Brain microvascular endothelial cell (primary cell): ENCODE measurements at regions not wholly inside any gene's neighbourhood (a gene's known extent, or its start where the extent isn't known, plus 50 kb on each side); places are given as distances from the start of the nearest gene placed in this dataset.

Experiments
- DNase-seq: peaks from one replicate; pipeline ENCODE4 v3.0.0-alpha.2; 2020
- H3K27ac ChIP-seq: fragments of 250-450 bp; sonication (Bioruptor Pico); 2 replicates; pipeline ENCODE4 v1.5.1; 2020; ENCODE audit warnings: mild to moderate bottlenecking, moderate library complexity
- H3K27me3 ChIP-seq: fragments of 250-450 bp; sonication (Bioruptor Pico); replicated peaks from 2 replicates; pipeline ENCODE4 v1.5.1; 2020; ENCODE audit warnings: mild to moderate bottlenecking
- H3K36me3 ChIP-seq: fragments of 250-450 bp; sonication (Bioruptor Pico); replicated peaks from 2 replicates; pipeline ENCODE4 v1.5.1; 2020; ENCODE audit warnings: mild to moderate bottlenecking
- H3K4me3 ChIP-seq: 2 replicates; pipeline ENCODE4 v1.5.1; 2011; ENCODE audit warnings: low read depth, mild to moderate bottlenecking, control low read depth, low read length, moderate library complexity
- in situ Hi-C: cut with HindIII; loops from 2 replicates; pipeline ENCODE4 v1.10.0; 2017; ENCODE audit warnings: low sequenced_read_pairs, low pct_ligation_motif_present
- TF ChIP-seq, protein P1 (sequence below): IDR thresholded peaks from 2 replicates; pipeline ENCODE4 v1.5.1; 2011; ENCODE audit warnings: low read depth, mild to moderate bottlenecking, moderate library complexity, low read length, control low read depth, inconsistent platforms; ENCODE audit errors: missing control alignments

DNA sequence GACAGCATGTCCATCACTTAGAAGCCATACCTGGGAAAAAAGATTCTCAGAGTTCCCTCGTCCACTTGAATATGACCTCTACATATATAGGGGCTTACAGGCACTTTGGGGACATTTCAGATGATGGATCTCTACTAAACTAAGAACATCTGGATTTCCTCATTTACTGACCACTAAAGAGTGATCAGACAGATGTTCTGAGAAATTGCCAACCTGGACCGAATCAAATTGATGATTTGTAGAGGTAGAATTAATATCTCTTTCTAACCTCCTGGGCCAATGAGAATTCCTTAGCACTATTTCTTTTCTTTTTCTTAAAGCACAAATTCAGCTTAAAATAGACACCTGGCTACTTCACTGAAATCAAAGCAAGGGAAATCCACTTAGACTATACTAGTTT is 422.7 kb downstream of the MTRR start:
- H3K4me3 ChIP-seq, result no peak overlapping the region
- TF ChIP-seq, protein P1, sequence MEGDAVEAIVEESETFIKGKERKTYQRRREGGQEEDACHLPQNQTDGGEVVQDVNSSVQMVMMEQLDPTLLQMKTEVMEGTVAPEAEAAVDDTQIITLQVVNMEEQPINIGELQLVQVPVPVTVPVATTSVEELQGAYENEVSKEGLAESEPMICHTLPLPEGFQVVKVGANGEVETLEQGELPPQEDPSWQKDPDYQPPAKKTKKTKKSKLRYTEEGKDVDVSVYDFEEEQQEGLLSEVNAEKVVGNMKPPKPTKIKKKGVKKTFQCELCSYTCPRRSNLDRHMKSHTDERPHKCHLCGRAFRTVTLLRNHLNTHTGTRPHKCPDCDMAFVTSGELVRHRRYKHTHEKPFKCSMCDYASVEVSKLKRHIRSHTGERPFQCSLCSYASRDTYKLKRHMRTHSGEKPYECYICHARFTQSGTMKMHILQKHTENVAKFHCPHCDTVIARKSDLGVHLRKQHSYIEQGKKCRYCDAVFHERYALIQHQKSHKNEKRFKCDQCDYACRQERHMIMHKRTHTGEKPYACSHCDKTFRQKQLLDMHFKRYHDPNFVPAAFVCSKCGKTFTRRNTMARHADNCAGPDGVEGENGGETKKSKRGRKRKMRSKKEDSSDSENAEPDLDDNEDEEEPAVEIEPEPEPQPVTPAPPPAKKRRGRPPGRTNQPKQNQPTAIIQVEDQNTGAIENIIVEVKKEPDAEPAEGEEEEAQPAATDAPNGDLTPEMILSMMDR, result no peak
- no peak overlapping the region for H3K27ac ChIP-seq
- no peaks in the 10 kb centered on the region for H3K36me3 ChIP-seq
- no peaks in the 10 kb centered on the region for H3K27me3 ChIP-seq
- in situ Hi-C loops, result no loop called here
- no peak for DNase-seq

DNA sequence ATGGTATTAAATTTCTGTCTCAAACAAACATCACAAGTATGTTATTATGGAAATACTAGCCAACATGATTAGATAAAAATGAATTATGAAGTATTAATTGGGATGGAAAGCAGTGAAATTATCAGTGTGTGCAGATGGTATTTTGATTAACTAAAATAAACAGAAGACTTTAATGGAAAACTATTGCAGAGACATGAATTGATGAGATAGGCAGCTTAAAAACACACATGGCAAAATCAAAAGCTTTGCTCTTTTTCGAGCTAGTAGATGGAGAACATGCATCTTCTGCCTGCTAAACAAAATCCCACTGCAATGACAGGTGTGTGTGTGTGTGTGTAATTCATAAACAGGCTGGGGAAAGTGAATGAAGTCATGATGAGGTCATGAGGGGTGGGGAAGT is 426.2 kb downstream of the MTRR start:
- Histone ChIP-seq H3K27me3 (no peaks in the 10 kb centered on the region), H3K4me3 (no peak overlapping the region), H3K36me3 (no peaks in the 10 kb centered on the region), H3K27ac (no peak overlapping the region)
- in situ Hi-C loops, result no loop called here
- TF ChIP-seq, protein P1, result no peak
- DNase-seq, result no peak

DNA sequence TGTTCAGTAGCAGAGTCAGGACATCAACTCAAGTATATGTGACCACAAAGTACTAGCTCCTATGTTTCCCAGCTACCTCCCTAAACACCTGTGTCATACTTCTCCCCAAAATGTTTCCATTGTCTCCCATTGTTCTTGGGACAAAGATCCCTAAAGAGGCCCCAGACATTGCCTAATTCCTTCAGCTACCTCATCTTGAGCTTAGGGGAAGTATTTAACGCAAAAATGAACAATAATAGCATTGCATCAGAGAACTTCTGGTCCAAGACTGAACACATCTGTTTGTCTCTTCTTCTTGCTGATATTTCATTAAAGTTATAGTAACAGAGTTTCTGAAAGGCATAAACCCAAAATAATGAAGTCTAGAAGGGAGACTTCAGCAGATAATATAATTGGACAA is 430.8 kb downstream of the MTRR start:
- in situ Hi-C loops, result no loop called here

DNA sequence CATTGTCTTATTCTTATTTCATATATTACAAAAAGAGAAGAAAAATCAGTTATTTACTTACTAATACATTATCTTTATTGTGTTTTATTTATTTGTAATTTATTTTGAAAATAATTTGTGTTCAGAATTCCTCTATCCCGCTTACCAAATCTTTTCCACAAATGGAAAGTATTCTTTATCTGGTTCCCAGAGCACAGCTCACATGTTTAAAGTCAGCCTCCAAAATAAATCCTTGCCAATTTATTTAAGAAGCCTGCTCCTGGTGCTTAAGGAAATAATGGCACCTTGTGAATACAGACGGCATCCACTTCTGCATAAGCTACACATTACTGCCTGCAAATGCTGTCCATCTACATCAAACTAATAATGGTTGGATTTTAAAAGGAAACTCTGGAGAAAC is 435.4 kb downstream of the MTRR start:
- no peak overlapping the region for H3K4me3 ChIP-seq
- no peak overlapping the region for H3K27ac ChIP-seq
- in situ Hi-C loops, result no loop called here
- no peak for DNase-seq
- H3K36me3 ChIP-seq, result no peaks in the 10 kb centered on the region
- no peaks in the 10 kb centered on the region for H3K27me3 ChIP-seq
- TF ChIP-seq, protein P1, result no peak

More for the DNA sequence above, 430.8 kb downstream of the MTRR start:
- TF ChIP-seq, protein P1, result no peak
- DNase-seq, result no peak
- no peaks in the 10 kb centered on the region for H3K27me3 ChIP-seq
- no peaks in the 10 kb centered on the region for H3K36me3 ChIP-seq
- H3K4me3 ChIP-seq, result no peak overlapping the region
- H3K27ac ChIP-seq, result no peak overlapping the region

DNA sequence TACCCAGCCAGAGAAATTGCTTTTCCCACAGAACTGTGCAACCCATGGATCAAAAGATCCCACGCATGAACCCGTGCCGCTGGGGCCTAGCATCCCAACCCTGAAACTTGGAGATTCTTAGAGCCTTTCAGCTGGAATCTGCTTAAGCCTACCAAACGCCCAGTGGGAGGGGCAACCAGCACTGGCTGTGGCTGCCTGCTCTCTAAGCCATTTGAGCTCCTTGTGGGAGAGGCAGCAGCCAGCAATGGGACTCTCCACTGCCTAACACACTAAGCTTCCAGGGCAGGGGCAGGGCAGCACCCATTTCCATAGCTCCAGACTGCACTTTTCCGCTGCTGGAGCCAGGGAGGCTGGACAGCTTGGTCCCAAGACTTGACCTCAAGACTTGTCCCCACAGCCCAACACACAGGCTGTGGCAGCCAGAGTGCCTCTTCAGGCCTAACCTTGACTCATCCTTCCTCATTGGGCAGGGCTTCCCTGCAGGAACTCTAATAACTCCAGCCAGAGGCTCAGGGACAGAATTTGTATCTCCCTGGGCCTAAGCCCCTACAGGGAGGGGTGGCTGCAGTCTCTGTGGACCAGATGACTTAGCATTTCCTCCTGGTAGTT is 437.4 kb downstream of the MTRR start:
- Histone ChIP-seq H3K4me3 (no peak overlapping the region), H3K27me3 (no peaks in the 10 kb centered on the region), H3K27ac (no peak overlapping the region), H3K36me3 (no peaks in the 10 kb centered on the region)
- TF ChIP-seq, protein P1, result no peak
- no peak for DNase-seq
- in situ Hi-C loops, result no loop called here

DNA sequence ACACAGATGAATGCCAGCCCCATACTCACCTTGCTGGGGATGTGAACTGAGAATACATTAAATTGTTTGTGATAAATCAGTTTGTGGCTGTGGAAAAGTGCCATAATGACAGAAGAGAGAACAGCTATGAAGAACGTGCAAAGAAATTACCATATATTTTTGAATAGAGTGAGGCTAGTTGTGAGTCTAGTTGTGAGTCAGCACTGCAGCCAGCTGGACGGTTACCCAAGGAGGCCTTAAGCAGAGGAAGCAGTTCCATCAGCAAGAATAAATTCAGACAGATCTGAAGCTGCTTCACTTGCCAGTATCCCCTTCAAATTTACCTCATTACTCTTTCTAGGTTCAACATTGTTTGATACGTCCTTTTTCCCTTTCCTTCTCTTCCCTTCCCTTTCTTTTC is 446.0 kb downstream of the MTRR start:
- Histone ChIP-seq H3K27ac (no peak overlapping the region), H3K4me3 (no peak overlapping the region), H3K27me3 (no peaks in the 10 kb centered on the region), H3K36me3 (no peaks in the 10 kb centered on the region)
- in situ Hi-C loops, result no loop called here
- DNase-seq, result no peak
- TF ChIP-seq, protein P1, result no peak
